Lower leg skin (tissue), 3 donors: ENCODE measurements at regions not wholly inside any gene's neighbourhood (a gene's known extent, or its start where the extent isn't known, plus 50 kb on each side); places are given as distances from the start of the nearest gene placed in this dataset.

Source experiments
- POLR2A ChIP-seq, 2 donors: fragments of 450-650 bp; IDR thresholded peaks; one replicate each; pipeline ENCODE4 v1.6.1; 2016 to 2017; ENCODE audit warnings: antibody characterized with exemption in 2 of 2, mild to moderate bottlenecking in 1 of 2, moderate library complexity in 1 of 2
- TF ChIP-seq, protein P1 (sequence below), 3 donors: fragments of 450-650 bp; IDR thresholded peaks; one replicate each; pipeline ENCODE4 v1.5.1; 2016; ENCODE audit warnings: antibody characterized with exemption in 3 of 3, mild to moderate bottlenecking in 3 of 3, moderate library complexity in 2 of 3

DNA sequence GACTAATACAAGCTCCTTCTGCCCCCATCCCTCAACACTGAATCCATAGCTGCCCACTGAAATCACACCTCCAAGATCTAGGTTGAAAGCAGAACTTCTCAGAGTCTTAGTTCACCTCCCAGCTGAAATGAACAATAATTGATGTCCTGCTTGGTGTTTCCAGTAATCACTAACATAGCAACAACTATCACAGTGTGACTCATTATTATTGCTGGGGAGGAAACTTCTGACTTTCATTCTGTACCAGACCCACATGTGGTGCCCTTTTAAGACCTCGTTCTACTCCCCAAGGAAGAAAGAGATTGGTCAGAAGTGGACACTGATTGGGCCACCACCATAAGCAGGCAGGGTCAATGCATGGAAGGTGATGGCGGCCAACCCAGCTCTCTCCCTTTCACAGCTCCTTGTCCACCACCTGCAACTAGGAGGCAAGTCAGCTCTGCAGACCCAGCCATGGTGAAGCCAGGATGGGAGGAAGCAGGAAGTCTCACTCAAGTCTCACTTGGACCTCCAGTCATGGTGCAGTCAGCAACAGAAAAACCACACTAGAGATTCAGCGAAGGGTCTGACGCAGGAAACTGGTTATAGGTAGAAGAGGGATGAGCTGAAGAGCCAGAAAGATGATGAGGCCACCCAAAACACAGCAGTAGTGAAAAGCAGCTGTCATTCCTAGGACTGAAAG, 720.2 kb downstream of the PTPRU start:
- TF ChIP-seq, protein P1, sequence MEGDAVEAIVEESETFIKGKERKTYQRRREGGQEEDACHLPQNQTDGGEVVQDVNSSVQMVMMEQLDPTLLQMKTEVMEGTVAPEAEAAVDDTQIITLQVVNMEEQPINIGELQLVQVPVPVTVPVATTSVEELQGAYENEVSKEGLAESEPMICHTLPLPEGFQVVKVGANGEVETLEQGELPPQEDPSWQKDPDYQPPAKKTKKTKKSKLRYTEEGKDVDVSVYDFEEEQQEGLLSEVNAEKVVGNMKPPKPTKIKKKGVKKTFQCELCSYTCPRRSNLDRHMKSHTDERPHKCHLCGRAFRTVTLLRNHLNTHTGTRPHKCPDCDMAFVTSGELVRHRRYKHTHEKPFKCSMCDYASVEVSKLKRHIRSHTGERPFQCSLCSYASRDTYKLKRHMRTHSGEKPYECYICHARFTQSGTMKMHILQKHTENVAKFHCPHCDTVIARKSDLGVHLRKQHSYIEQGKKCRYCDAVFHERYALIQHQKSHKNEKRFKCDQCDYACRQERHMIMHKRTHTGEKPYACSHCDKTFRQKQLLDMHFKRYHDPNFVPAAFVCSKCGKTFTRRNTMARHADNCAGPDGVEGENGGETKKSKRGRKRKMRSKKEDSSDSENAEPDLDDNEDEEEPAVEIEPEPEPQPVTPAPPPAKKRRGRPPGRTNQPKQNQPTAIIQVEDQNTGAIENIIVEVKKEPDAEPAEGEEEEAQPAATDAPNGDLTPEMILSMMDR (IDR thresholded peaks at IDR 0.05) = no peak
- TF ChIP-seq POLR2A (IDR thresholded peaks at IDR 0.05) = no peak
